GM23338 (cell line): ENCODE measurements at regions not wholly inside any gene's neighbourhood (a gene's known extent, or its start where the extent isn't known, plus 50 kb on each side); places are given as distances from the start of the nearest gene placed in this dataset.

Experiments used
- ATAC-seq: fragments of 200-7000 bp; cut with Tn5 transposase; 3 replicates; pipeline ENCODE4 v1.9.1; 2020
- DNase-seq: peaks from one replicate; pipeline ENCODE4 v3.0.0-alpha.2; 2015; ENCODE audit warnings: low spot score
- H2AFZ ChIP-seq: fragments of 200-600 bp; sonication (generic); 2 replicates; pipeline ENCODE4 v1.8.0; 2016; ENCODE audit warnings: antibody characterized with exemption, mild to moderate bottlenecking, moderate library complexity
- H3F3A ChIP-seq: fragments of 200-600 bp; sonication (generic); replicated peaks from 2 replicates; pipeline ENCODE4 v1.8.0; 2017; ENCODE audit warnings: antibody characterized with exemption, mixed run types, low read depth
- H3K27ac ChIP-seq: fragments of 200-600 bp; sonication (generic); 2 replicates; pipeline ENCODE4 v1.6.1; 2016; ENCODE audit warnings: low read depth
- H3K27me3 ChIP-seq: fragments of 200-600 bp; sonication (generic); 2 replicates; pipeline ENCODE4 v1.8.0; 2016; ENCODE audit warnings: mild to moderate bottlenecking, mixed run types, moderate library complexity; ENCODE audit not compliant: insufficient read depth
- H3K36me3 ChIP-seq: fragments of 200-600 bp; sonication (generic); 2 replicates; pipeline ENCODE4 v1.8.0; 2016; ENCODE audit warnings: mild to moderate bottlenecking; ENCODE audit not compliant: insufficient read depth
- H3K4me1 ChIP-seq: fragments of 200-600 bp; sonication (generic); 2 replicates; pipeline ENCODE4 v1.8.0; 2016; ENCODE audit warnings: mild to moderate bottlenecking, moderate library complexity; ENCODE audit not compliant: insufficient read depth
- H3K4me2 ChIP-seq: fragments of 200-600 bp; sonication (generic); 2 replicates; pipeline ENCODE4 v1.7.1; 2017; ENCODE audit warnings: mixed run types
- H3K4me3 ChIP-seq: fragments of 200-600 bp; sonication (generic); 2 replicates; pipeline ENCODE4 v1.6.1; 2016; ENCODE audit warnings: mixed run types
- H3K79me2 ChIP-seq: fragments of 200-600 bp; sonication (generic); replicated peaks from 2 replicates; pipeline ENCODE4 v1.8.0; 2017; ENCODE audit warnings: mild to moderate bottlenecking; ENCODE audit not compliant: insufficient read depth
- H3K9me2 ChIP-seq: fragments of 200-600 bp; sonication (generic); 2 replicates; pipeline ENCODE4 v1.8.0; 2017; ENCODE audit not compliant: insufficient read depth
- H4K20me1 ChIP-seq: fragments of 200-600 bp; sonication (generic); replicated peaks from 2 replicates; pipeline ENCODE4 v1.8.0; 2017; ENCODE audit warnings: mild to moderate bottlenecking; ENCODE audit not compliant: insufficient read depth
- H3K27ac Mint-ChIP-seq: 2 replicates; pipeline ENCODE4 v1.8.0; 2020; ENCODE audit warnings: inconsistent platforms, mild to moderate bottlenecking, moderate library complexity, mixed read lengths
- H3K27me3 Mint-ChIP-seq: 3 replicates; pipeline ENCODE4 v1.8.0; 2022; ENCODE audit warnings: low read depth, mild to moderate bottlenecking, moderate library complexity, mixed read lengths, inconsistent platforms; ENCODE audit not compliant: insufficient read depth, poor library complexity
- H3K36me3 Mint-ChIP-seq: 3 replicates; pipeline ENCODE4 v1.8.0; 2021; ENCODE audit warnings: low read depth, mild to moderate bottlenecking, inconsistent platforms, moderate library complexity, mixed read lengths
- H3K4me1 Mint-ChIP-seq: 3 replicates; pipeline ENCODE4 v1.8.0; 2020; ENCODE audit warnings: mild to moderate bottlenecking, inconsistent platforms, mixed read lengths
- H3K4me3 Mint-ChIP-seq: 3 replicates; pipeline ENCODE4 v1.8.0; 2021; ENCODE audit warnings: moderate library complexity, mild to moderate bottlenecking, inconsistent platforms, mixed read lengths
- H3K9me3 Mint-ChIP-seq: 3 replicates; pipeline ENCODE4 v1.8.0; 2020; ENCODE audit warnings: moderate library complexity, mild to moderate bottlenecking, inconsistent platforms, mixed read lengths
- CREB1 ChIP-seq: fragments of 250-450 bp; sonication (Bioruptor Pico); IDR thresholded peaks from 2 replicates; pipeline ENCODE4 v1.5.0; 2020; ENCODE audit warnings: low read depth, mild to moderate bottlenecking, moderate library complexity
- CTCF ChIP-seq, 2 experiments: fragments of 200-600 bp in 1 of 2; sonication (generic) in 1 of 2; conservative IDR thresholded peaks; 2 replicates each; pipeline versions ENCODE4 v1.5.1 to v1.6.1; 2016 to 2017; ENCODE audit warnings: antibody characterized with exemption in 2 of 2, low read depth in 2 of 2, mild to moderate bottlenecking in 2 of 2, moderate library complexity in 1 of 2
- ETS1 ChIP-seq: IDR thresholded peaks from 2 replicates; pipeline ENCODE4 v1.6.1; 2016; ENCODE audit warnings: antibody characterized with exemption
- EZH2 ChIP-seq: fragments of 200-600 bp; sonication (generic); IDR thresholded peaks from one replicate; pipeline ENCODE4 v1.8.0; 2017; ENCODE audit warnings: antibody characterized with exemption, mild to moderate bottlenecking, low read depth; ENCODE audit not compliant: unreplicated experiment
- EZH2phosphoT487 ChIP-seq: fragments of 200-600 bp; sonication (generic); IDR thresholded peaks from one replicate; pipeline ENCODE4 v1.8.1; 2018; ENCODE audit warnings: antibody characterized with exemption; ENCODE audit not compliant: unreplicated experiment
- JUNB ChIP-seq: IDR thresholded peaks from one replicate; pipeline ENCODE4 v1.6.1; 2016; ENCODE audit warnings: antibody characterized with exemption; ENCODE audit not compliant: unreplicated experiment
- POLR2AphosphoS5 ChIP-seq: IDR thresholded peaks from 2 replicates; pipeline ENCODE4 v1.6.1; 2016; ENCODE audit warnings: antibody characterized with exemption, low read depth
- REST ChIP-seq: IDR thresholded peaks from one replicate; pipeline ENCODE4 v1.6.1; 2018; ENCODE audit warnings: antibody characterized with exemption; ENCODE audit not compliant: unreplicated experiment
- STAT1 ChIP-seq: IDR thresholded peaks from one replicate; pipeline ENCODE4 v1.6.1; 2016; ENCODE audit warnings: antibody characterized with exemption; ENCODE audit not compliant: unreplicated experiment
- ZNF114 ChIP-seq: fragments of 250-450 bp; sonication (Bioruptor Pico); IDR thresholded peaks from 2 replicates; pipeline ENCODE4 v1.5.0; 2020; ENCODE audit warnings: mild to moderate bottlenecking, moderate library complexity
- ZNF331 ChIP-seq: fragments of 250-450 bp; sonication (Bioruptor Pico); IDR thresholded peaks from 2 replicates; pipeline ENCODE4 v1.5.0; 2020; ENCODE audit warnings: low read depth, mild to moderate bottlenecking, moderate library complexity
- ZNF462 ChIP-seq: fragments of 250-450 bp; sonication (Bioruptor Pico); IDR thresholded peaks from 2 replicates; pipeline ENCODE4 v1.5.0; 2020; ENCODE audit warnings: mild to moderate bottlenecking, moderate library complexity

- Histone ChIP-seq H3K27me3 (no peaks in the 10 kb centered on the region), H3K79me2 (no peaks in the 10 kb centered on the region), H4K20me1 (no peaks in the 10 kb centered on the region), H3K4me2 (no peak overlapping the region), H3K27ac (no peak overlapping the region), H3K9me2 (no peaks in the 10 kb centered on the region), H2AFZ (no peak overlapping the region), H3F3A (no peaks in the 10 kb centered on the region), H3K4me1 (no peaks in the 10 kb centered on the region), H3K36me3 (no peaks in the 10 kb centered on the region), H3K4me3 (no peak overlapping the region)
- Mint-ChIP-seq H3K27me3 (peaks cover 1% of the 10 kb centered on the region), H3K9me3 (no peaks in the 10 kb centered on the region), H3K27ac (no peak overlapping the region), H3K36me3 (no peaks in the 10 kb centered on the region), H3K4me1 (no peaks in the 10 kb centered on the region), H3K4me3 (no peak overlapping the region)
- DNase-seq = no peak
- TF ChIP-seq POLR2AphosphoS5 (no peak), JUNB (no peak), EZH2phosphoT487 (no peak), REST (no peak), EZH2 (no peak), ZNF331 (CRISPR knock-in tag) (no peak), ETS1 (no peak), CREB1 (CRISPR knock-in tag) (no peak), STAT1 (no peak), ZNF114 (CRISPR knock-in tag) (no peak), CTCF (conservative IDR thresholded peaks at IDR 0.05; ENCODE audit: low read depth in 2 of 2) (no peak), ZNF462 (CRISPR knock-in tag) (no peak)
- ATAC-seq = no peak
These were observed 74.6 kb upstream of the LAPTM4A start for GRCh38 chr2:20126040-20126439.
